Mucosa of gallbladder (tissue), 1 donor: ENCODE measurements at regions not wholly inside any gene's neighbourhood (a gene's known extent, or its start where the extent isn't known, plus 50 kb on each side); places are given as distances from the start of the nearest gene placed in this dataset.

ENCODE experiments used
- DNase-seq: peaks from one replicate; pipeline ENCODE4 v3.0.0-alpha.2; 2020; ENCODE audit warnings: low spot score
- donor health status: DM: no; HTN: no; CAD: no.

DNA sequence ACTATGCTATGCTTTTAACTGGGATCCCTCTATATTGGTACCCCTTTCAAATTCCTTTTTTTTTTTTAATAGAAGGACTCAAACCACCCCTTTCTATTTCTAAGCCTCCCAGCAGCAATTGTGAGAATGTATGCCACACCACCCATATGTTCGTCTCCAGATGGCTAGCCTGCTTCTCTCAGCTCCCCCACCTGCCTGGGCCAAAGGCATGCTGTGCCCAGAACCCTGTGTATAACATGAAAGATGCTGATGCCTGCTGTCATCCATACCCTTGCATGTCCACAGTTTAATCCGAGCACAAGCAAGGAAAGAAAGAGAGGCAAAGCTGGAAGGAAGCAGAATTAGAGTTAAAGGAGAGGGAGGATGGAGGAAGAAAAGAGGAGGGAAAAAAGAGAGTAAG, 159.5 kb upstream of the CNTN6 start:
- no peak for DNase-seq

DNA sequence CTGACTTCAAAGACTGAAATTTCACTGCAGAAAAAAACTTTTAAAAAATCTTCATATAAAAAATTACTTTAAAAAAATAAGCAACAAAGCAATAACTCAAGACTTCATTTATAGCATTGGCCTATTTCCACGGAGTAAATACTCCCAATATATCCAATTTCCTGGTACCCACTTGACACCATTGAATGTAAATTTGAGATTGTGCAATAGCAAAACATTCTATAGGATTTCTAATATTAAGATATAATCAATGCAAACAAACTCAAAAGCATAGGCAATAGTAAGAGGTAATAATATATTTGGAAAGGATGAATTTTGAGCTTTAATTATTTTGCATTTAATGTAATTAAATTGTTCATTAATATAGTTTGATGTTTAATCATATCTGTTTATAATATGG, 148.0 kb upstream of the CNTN6 start:
- no peak for DNase-seq

DNA sequence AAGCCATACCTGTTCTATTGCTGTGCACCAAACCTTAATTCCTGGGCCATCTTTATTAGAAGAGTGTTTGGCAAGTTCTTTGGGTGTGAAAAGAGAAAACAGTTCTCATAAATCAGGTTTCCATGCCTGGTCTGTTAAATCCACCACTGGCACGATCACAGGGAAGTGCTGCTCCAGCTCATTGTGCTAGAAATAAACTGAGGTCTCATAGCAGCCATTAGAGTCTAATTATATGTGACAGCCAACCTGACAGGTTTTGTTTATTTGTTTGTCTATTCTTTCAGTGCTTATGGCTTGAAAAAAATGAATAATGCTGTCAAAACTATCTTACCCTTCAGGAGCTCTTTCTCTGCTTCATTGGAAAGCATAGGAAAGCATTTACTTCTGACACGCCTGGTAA, 147.1 kb upstream of the CNTN6 start:
- DNase-seq, result no peak

DNA sequence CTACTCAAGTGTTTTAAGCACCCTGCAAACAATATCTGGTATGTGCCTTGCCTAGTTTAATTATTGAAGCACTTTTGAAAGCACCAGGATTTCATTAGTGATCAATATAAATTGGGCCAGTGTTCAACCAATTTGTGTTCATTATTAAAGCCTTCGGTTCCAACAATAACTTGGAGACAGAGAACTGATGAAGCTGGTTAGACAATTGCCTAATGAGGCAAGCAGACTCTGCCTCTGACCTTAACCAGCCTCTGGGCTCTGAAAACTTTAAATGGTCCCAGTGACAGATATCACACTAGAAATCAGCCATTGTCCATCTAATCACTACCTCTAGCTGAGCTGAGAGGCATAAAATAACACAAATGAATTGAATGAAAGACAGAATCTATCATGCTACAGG, 139.9 kb upstream of the CNTN6 start:
- DNase-seq, result no peak

DNA sequence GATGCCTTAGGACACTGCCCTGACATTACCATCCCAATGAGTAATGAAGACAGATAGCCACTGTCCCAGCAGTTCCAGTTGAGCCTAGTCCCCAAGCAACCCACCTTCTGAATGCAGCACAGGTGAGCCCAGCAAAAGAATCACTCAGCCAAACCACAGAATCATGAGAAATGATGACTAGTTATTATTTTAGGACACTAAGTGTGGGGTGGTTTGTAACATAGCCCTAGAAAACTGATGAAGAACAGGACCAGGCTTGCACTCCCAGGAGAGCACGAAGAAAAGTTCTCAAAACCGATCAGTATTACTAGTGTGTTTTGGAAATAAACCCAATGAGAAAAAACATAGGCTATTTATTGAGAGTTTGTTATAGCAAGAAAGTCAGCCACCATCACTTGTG, 129.6 kb upstream of the CNTN6 start:
- DNase-seq, result no peak

DNA sequence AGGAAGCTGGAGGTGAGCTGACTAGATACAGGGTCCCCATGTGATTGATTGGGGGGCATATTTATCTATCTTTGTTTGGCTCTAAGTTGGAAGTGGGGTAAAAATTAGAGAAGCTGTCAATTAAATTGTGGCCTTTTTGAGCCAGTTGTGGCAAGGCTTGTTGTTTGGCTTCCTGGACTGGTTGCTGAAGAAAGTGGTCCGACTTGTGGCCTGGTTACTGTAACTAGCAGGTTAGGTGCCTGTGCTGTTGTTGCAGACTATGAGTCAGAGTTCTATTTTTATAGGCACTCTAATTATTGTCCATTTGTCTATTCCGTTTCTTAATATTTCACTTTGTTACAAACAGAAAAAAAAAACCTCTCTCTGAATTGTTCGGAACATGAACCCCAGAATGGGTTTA, 129.1 kb upstream of the CNTN6 start:
- no peak for DNase-seq

DNA sequence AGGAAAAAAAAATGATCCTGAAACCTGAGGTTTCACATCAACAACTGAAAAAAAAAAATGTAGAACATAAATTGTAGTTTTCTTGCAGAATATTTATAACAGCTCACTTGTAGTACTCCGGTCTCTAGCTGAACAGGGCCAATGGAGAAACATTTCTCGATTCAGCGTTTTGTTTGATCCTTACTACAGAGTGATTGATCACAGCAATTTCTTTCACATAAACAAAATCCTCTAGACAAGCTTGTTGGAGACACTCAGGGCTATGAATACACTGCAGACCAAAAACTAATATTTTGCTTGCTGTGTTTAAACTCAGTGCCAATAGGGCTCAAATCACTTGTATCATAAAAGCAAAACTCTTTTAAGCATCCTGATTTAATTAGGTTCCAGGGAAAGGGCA, 127.0 kb upstream of the CNTN6 start:
- DNase-seq, result no peak

DNA sequence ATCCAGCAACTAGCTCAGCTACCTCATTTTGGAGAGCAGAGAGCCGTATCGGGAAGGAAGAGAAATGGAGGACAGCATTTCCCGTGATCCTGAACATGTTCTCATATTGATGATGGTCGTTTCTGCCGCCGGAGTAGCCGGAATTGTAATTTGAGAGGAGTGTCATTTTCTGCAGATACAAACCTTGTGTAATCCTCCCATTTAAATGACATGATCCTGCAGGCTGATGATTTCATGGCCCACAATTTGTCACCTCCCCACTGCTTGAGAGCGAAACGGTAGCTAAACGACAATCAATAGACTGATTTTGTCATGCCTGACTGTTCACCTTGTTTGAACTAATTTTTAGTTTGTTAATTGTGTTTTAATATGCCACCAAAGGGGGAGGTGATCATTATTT, 126.5 kb upstream of the CNTN6 start:
- no peak for DNase-seq

DNA sequence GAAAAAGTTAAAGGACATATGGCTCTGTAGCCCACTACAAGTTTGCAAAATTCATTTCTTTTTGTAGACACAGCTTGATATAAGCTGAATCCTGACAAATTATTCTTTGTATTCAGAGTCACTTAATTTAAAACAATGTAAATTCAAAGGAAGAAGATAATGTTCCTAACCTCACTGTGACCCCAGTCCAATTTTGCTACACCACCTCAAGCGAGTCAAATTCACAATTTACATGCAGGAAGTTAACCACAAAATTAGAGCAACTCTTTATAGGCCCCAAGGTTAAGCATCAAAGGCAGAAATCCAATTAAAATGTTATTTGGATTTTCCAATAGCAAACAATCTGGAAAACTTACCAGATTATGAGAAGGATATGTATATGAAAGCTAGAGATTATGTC, 119.5 kb upstream of the CNTN6 start:
- DNase-seq, result no peak

DNA sequence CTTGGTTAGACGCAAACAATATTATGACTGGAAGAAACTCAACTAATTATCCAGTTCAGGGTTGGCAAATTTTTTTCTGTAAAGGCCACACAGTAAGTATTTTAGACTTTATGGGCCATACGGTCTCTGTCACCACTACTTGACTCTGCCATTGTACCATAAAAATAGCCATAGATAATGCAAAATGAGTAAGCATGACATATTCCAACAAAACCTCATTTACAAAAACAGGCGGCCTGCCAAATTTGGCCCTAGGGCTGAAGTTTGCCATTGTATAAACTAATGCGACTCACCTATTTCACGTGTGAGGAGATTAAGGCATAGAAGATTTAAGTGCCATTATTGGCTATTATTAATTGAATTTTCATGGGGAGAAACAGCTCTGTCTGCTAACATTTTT, 116.8 kb upstream of the CNTN6 start:
- no peak for DNase-seq

DNA sequence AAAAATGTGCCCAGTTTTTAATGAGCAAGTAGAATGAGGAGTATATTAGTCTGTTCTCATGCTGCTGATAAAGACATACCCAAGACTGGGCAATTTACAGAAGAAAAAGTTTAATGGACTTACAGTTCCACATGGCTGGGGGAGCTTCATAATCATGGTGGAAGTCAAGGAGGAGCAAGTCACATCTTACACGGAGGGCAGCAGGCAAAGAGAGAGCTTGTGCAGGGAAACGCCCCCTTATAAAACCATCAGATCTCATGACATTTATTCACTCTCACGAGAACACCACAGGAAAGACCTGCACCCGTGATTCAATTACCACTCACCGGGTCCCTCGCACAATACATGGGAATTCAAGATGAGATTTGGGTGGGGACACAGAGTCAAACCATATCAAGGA, 111.7 kb upstream of the CNTN6 start:
- DNase-seq, result no peak

DNA sequence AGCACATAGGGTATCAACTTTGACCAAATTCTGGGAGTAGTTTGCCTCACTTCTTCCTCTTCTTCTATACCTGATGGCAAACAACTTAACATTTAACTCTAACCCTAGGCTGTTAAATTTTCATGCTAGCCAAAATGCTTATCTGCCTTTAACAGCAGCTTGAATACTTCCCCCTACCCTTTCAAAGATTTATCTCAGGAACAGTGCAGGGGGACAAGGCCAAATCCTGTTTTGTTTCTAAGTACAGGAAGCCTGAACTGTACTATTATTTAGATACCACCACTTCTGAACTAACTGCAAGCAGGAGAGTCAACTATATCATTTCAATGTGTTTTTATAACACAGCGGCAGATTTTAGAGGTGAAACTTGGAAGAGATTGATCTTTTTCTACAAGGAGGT, 104.0 kb upstream of the CNTN6 start:
- no peak for DNase-seq

DNA sequence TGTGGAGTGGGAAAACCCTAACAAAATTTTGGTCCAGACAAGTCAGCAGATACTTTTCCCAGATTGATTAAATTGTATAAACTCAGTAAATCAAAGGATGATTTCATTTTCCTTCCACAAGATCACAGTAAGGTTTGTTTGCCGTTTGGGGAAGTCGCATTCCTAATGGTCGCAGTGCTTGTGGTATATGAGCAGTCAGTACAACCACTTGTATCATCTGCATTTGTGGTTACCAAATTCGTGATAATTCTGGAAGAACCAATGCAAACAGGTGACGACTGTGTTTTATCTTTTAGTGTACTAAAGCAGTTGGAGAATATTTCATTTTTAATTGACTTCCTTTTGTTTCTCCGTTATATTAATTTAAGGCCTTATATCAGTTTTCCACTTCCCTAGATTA, 100.0 kb upstream of the CNTN6 start:
- no peak for DNase-seq

DNA sequence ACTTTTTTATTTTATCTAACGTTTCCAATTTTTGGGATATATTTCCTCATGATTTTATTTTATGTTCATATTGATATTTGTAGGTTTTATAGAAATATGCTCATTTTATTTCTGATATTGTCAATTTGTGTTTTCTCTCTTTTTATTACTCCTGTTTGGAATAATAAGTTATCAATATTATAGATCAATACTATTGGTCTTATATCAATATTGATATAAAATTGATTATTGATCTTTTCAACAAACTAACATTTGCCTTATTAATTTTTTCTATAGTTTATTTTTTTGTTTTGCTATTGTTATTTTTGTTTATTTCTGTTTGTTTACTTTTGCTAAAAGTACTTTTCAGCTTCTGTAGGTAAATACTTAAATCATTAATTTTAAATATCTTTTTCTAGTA, 90.8 kb upstream of the CNTN6 start:
- no peak for DNase-seq

DNA sequence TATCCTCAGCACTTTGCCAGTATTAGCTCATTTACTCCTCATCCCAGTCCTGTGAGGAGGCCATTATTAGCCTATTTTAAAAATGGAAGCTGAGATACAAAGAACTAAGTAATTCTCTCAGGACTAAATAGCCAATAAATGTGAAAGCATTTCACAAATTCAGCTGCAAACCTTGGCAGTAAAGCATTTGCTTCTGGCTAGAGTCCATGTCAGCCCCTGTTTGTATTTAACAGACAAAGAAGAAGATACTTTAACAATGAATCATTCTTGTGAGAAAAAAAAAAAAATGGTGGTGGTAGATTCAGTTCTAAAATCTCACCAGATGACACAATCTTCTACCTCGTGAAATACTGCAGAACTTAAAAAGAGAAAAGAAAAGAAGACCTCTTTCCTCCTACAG, 85.0 kb upstream of the CNTN6 start:
- DNase-seq, result no peak

DNA sequence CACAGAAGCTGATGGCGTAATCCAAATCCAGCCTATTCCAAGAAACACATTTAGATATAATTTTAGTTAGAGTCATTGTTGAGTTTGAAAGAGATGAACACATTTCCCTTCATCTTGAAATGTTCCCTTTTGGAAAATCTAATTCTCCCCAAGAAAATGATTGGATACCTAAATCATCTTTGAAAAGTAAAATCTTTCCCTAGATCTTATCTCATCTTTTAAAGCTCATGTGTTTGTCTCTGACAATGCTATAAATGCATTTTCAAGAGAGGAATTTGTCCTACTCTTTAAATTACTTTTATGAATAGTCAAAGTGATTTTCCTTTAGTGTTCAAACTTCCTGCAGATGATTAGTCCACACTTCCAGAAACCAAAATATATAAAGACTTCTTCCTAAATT, 82.6 kb upstream of the CNTN6 start:
- DNase-seq, result no peak

DNA sequence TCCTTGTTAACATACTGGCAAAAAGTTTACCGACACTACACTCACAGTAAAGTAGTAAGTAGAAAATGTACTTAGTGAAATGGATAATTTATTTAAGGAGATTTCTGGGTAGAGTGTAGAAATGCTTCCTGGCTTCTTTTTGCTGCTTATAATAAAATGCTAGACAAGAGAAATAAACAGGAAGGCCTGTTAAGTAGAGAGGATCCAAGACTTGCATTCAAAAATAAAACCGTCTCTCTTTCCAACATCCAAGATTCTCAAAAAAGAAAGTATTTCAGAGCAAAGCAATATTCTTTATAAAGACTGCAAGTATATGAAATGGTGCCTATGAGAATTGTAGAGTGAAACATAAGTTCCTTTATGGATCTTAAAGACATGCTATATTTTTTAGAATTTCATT, 77.0 kb upstream of the CNTN6 start:
- DNase-seq, result no peak

DNA sequence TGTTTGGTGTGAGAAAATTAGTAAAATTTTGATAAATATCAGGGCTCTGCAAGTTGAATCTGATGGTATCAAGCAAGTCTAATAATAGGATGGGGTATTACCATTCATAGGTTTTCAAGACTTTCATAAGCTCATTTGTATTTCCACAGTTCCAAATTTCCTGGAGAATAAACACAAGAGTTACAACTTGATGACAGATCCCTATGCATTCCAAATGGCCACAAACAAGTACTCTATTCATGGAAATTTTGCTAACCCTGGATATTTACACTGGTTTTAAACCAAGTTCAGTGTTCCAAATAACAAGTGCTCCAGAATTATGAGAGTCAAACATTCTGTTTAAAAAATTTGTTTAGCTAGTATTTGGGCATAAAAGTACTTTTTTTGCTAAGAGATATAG, 75.0 kb upstream of the CNTN6 start:
- no peak for DNase-seq

DNA sequence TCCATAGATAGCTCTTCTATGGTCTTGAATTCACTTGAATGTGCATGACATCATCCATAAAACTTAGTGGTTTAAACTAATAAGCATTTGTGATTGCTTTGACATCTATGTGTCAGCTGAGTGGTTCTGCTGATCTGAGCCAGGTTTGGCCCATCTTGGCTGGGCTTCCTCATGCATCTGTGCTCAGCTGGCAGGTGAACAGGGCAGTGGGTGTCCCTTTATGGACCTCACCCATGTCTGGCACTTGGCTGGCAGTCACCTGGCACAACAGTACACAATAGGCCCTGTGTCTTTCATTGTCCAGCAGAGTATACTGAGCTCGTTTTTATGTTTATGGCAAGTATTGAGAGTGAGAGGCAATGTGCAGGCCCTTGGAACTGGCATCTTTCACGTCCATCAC, 73.7 kb upstream of the CNTN6 start:
- no peak for DNase-seq

DNA sequence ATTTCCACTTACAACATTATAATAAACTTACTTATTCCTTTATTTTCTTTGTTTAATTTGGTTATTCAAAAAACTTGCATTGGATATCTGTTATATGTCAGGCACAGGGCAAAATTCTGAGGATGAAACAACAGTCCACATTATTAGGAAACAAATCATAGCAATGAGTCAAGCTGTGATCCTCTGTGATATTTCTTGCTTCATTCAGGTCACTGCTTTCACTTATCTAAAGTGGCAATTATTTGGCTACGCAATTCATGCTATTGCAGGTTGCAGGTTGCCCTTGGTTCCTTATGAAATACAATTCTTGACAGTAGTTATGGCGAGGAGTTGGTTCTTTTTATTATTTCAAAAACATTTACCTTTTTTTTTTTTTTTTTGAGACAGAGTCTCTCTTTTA, 66.4 kb upstream of the CNTN6 start:
- no peak for DNase-seq

DNA sequence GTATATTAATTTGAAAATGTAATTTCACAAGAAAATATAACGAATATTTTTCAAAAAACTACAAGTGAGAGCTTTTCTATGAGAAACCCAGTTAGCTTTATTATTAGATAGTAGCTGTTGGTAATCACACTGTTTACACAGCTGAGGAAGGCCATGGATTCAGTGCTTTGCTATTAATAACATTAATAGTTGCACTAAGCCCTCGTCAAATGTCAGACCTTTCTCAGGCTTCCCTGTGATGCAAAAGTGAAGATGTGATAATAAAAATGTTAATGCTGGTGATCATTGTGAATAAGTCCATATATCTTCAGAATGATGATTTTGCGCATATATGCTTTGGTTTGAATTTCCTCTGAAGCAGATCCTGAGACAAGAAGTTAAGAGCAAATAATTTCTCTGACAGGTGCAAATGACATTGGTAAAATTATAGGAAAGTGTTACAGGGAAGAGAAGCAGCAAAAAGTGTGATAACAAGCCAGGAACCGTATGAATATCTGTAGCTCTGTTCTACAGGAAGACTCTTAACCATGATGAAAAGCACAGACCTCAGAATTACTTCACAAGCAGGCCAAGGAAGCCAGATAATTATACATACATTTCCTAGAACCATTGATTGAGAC, 56.5 kb upstream of the CNTN6 start:
- no peak for DNase-seq

DNA sequence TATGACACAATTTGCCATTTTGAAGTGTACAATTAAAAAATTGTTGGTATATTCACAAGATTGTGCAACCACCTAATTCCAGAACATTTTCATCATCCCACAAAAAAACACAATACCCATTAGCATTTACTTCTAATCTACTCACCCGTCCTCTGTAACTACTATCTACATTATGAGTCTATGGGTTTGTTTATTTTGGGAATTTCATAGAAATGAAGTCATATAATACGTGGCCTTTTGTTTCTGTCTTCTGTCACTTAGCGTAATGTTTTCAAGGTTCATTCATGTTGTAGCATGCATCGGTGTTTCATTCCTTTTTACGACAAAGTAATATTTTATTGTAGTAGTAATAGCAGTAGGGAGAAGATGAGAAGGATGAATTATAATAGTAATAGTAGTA, 55.2 kb upstream of the CNTN6 start:
- no peak for DNase-seq
